Kasumi-1 (cell line): ENCODE measurements at regions not wholly inside any gene's neighbourhood (a gene's known extent, or its start where the extent isn't known, plus 50 kb on each side); places are given as distances from the start of the nearest gene placed in this dataset.

Experiments used
- DNase-seq, 2 experiments: peaks; one replicate each; lab custom pipeline; 2025; lab: John Stamatoyannopoulos, UW

GRCh38 chr14:31944256-31945073 lies 132.6 kb upstream of the ARHGAP5 start:
- no peak for DNase-seq

DNA sequence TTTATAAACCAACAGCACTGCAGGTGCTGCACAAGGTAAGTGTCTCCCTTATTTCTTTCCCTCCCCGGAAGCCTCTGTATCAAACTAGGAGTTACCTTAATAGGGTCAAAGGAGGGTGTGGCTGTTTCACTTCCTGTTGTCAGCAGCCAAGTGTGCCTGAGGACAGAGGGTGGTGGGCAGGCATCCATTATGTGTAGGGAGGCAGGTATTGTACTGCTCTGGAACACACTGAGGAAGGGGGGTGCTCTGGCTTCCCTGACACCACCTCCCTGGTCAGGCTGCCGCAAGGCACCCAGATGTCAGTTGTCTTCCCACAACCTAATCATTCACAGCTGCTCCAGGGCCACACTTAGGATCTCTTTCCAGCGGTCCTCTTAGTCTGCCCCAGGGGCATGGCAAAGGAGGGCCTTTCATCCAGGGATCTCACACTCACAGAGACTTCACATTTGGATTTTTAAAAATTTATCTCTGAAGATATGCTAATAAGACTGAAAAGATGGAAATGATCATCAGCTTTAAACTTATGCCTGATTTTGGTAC lies 132.0 kb upstream of the ARHGAP5 start:
- no peak for DNase-seq

DNA sequence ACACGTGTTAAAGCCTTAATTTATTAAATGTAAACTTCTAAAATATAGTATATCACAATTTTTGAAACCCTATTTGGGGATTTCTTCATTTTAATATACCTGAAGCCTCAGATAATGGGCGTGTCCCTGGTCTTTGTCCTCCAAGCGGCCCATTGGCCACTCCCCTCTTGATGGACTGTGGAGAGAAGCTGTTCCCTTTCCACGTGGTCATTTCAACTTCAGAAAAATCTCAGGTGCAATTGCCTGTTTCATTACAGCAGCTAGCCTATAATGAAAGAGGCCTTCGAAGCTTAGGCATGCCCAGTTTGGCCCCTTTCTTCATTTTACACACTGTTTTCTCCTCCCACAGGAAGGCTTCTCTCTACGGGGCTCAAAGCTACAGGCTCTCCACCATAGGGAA lies 131.4 kb upstream of the ARHGAP5 start:
- no peak for DNase-seq

- DNase-seq, result no peak
These were observed 130.0 kb upstream of the ARHGAP5 start for GRCh38 chr14:31947076-31947475.

- no peak for DNase-seq
These were observed 129.2 kb upstream of the ARHGAP5 start for GRCh38 chr14:31947680-31948595.

- no peak for DNase-seq
These were observed 127.4 kb upstream of the ARHGAP5 start for GRCh38 chr14:31949709-31950108.

DNA sequence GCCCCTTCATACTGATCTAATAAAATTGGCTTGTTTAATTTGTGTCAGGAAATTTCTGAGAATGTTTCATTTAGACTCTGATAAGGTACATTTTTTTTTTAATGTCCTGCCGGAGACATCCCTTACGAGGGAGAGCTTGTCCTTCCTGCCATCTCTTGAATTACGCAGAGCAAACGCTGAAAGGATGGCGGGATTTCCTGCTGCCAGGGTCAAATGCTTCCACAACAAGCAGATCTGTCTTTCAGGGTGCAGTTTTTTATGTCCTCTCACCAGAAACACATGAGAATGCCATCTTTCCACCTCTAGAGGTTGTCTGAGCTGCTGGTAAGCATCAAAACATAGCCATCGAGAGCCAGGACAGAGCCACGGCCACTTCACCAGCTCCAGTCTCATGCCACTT lies 126.8 kb upstream of the ARHGAP5 start:
- DNase-seq, result no peak

DNA sequence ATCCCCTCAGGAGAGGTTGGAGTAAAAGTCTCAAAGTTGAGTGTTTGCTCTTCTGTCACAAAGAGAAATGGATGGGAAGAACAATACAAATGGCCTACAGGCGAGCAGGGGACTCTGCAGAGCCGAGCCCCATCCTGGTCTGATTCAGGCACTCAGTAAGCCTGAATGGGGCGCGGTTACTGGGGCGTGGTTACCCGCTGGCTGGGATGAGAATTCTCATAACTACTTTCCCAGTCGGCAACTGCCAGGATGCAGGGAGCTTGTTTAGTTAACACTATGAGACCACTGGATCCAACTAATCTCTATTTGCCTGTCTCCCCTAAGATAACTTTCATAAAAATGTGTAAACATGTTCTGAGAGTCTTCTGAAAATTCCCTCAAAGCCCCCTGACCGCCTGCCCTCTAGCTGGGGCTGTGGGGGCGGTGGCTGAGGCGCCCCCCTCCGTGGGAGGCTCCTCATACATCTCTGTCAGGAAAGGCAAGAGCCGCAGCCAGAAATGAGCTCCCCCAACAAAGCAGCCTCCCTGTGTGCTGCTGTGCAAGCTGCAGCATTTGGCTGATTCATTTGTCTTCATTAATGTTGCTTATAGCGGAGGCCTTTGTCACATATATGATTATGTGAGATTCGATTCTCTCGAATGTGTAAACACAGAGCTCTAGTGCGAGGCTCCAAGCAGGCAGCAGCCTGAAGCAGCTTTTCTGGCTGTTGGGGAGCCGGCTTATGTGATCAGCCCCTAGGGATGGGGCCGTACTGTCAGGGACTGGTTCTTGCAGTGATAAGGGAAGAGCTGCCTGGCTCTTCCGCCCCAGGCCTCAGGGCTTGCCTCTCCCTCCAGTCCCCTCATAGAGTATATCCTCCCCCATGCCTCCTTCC lies 126.1 kb upstream of the ARHGAP5 start:
- no peak for DNase-seq

DNA sequence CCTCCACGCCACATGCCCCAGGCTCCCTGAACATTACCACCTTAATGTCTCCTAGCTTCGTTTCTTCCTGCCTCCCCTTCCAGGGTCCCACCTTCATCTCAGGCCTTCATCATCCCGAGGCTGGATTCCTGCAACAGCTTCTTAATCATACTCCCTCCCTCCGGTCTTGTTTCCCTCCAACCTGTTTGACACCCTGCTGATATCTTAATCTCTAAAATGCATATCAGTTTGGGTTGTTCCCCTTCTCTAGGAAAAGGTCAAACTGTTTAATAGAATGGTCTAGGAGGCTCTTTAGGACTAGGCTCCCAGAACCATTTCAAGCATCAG lies 125.5 kb upstream of the ARHGAP5 start:
- no peak for DNase-seq

GRCh38 chr14:31952573-31952972 lies 124.5 kb upstream of the ARHGAP5 start:
- no peak for DNase-seq

GRCh38 chr14:31953210-31953609 lies 123.9 kb upstream of the ARHGAP5 start:
- no peak for DNase-seq

DNA sequence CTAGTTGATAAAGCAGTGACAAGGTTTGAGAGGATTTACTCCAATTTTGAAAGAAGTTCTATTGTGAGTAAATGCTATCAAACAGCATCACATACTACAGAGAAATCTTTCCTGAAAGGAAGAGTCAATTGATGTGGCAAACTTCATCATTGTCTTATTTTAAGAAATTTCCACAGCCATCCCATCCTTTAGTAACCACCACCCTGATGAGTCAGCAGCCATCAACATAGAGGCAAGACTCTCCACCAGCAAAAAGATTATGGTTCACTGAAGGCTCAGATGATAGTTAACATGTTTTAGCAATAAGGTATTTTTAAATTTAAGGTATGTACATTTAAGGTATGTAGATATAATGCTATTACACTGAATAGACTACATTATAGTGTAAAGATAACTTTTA lies 122.1 kb upstream of the ARHGAP5 start:
- no peak for DNase-seq

- DNase-seq, result no peak
These were observed 121.0 kb upstream of the ARHGAP5 start for GRCh38 chr14:31955936-31956579.

DNA sequence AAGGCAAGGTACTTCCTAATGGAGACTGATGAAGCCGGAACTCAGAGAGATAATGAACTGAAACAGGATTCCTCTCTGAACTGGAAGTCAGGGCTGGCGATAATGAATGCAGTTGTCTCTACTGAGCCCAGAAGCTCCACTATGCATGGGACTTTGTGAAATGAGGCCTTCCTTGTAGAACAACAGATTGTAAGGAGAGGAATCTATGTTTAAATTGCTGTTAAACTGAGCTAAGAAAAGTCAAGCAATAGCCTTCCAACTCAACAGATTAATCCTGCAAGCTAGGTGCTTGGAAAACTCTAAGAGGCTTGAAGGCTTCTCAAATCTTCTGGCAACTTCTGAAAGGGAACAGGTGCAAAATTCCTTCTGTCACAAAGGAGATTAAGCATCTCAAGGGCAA lies 119.5 kb upstream of the ARHGAP5 start:
- DNase-seq, result no peak

GRCh38 chr14:31960039-31960438 lies 117.1 kb upstream of the ARHGAP5 start:
- DNase-seq, result no peak

- DNase-seq, result no peak
These were observed 115.2 kb upstream of the ARHGAP5 start for GRCh38 chr14:31961896-31962295.

DNA sequence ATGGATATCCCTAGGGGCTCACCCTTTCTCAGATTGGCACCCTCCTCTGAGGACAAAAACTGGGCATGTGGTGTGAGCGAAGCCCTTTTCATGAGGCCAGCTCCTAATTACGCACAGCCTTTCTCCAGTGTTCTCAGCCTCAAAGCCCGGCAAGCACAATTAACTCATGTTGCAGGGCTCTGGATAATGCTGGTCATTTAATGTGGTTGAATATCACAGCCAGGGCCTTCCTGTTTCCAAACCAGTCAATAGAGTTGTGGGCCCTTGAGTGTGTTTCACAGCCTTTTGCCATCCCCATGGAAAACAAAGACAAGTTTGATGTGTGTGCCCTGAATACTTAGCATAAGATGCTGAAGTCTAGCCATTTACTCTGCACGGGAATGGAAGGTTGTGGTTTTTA lies 114.2 kb upstream of the ARHGAP5 start:
- no peak for DNase-seq

DNA sequence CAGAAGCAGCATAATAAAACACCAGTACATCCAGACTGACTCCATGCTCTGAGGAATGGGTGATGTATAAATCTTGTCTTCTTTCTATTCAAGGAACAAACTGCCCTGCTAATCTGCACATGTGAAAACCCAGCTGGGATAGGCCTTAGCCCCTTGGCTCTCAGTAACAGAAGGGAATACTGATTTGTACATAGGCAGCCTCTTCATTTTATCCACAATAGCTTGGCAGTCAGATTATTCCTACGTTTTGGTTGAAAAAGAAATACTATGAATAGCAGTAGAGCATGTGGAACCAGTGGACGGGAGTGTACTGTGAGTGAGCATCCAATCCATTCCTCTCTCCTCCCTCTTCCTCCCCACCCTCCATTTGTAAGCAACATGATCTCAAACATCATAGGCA lies 113.5 kb upstream of the ARHGAP5 start:
- DNase-seq, result no peak

DNA sequence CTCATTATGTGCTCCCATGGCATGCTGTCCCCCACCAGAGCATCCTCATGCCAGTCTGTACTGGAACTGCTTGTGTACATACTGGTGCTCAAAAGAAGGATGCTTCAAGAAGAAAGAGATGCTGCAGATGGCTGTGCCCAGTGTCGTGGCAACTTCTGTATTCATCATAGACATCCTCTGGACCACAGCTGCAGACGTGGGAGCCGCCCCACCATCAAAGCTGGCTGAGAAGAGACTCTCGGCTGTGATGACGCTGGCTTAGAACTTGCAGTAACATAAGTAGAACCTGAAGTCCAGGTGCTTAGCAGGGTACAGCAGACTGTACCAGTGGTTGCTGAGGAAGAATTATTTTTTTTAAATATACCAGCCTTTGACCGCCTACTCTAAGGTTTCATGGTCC lies 112.6 kb upstream of the ARHGAP5 start:
- DNase-seq, result no peak

GRCh38 chr14:31965071-31965734 lies 111.9 kb upstream of the ARHGAP5 start:
- no peak for DNase-seq
